Panc1 (cell line): ENCODE measurements at regions not wholly inside any gene's neighbourhood (a gene's known extent, or its start where the extent isn't known, plus 50 kb on each side); places are given as distances from the start of the nearest gene placed in this dataset.

Experiments
- ATAC-seq: fragments of 200-7000 bp; cut with Tn5 transposase; 2 replicates; pipeline ENCODE4 v1.9.1; 2020; ENCODE audit warnings: mild to moderate bottlenecking, moderate library complexity
- BruUV-seq: library from RNA; stranded (reverse); fragments of 400-500 nt; replicated peaks from 2 replicates; lab custom pipeline; 2021; lab: Mats Ljungman, UMichigan
- CTCF ChIA-PET: fragments of 300-600 bp; sonication (Branson Sonifier 250); formaldehyde crosslinking; loops from one replicate; lab custom pipeline; 2022; ENCODE audit warnings: antibody characterized with exemption; lab: Charles Lee
- POLR2A ChIA-PET: fragments of 300-600 bp; sonication (Branson Sonifier 250); formaldehyde crosslinking; loops from one replicate; lab custom pipeline; 2022; ENCODE audit warnings: antibody characterized with exemption; lab: Charles Lee
- DNase-seq: peaks from one replicate; pipeline ENCODE4 v3.0.0-alpha.2; 2010; ENCODE audit warnings: low read depth, low spot score
- H3K27ac ChIP-seq: 2 replicates; pipeline ENCODE4 v1.5.1; 2011; ENCODE audit warnings: mild to moderate bottlenecking, low read length, inconsistent platforms
- H3K27me3 ChIP-seq: fragments of 200-500 bp; sonication (Bioruptor generic); 2 replicates; pipeline ENCODE4 v1.6.0; 2014; ENCODE audit warnings: low read length, inconsistent platforms; ENCODE audit not compliant: control insufficient read depth, insufficient read depth
- H3K36me3 ChIP-seq: fragments of 200-500 bp; sonication (Bioruptor generic); 2 replicates; pipeline ENCODE4 v1.5.1; 2014; ENCODE audit warnings: inconsistent platforms, mild to moderate bottlenecking, low read length, moderate library complexity; ENCODE audit not compliant: control insufficient read depth, insufficient read depth
- H3K4me1 ChIP-seq: 2 replicates; pipeline ENCODE4 v1.5.1; 2011; ENCODE audit warnings: inconsistent platforms, mild to moderate bottlenecking, low read length, moderate library complexity; ENCODE audit not compliant: control insufficient read depth, insufficient read depth
- H3K4me3 ChIP-seq, 2 experiments: 2 replicates each; pipeline ENCODE4 v1.5.1; 2011 to 2012; ENCODE audit warnings: low read depth in 2 of 2, low read length in 2 of 2, mild to moderate bottlenecking in 2 of 2, inconsistent platforms in 1 of 2, moderate library complexity in 1 of 2
- H3K9me3 ChIP-seq: fragments of 200-500 bp; sonication (Bioruptor generic); 2 replicates; pipeline ENCODE4 v1.5.1; 2014; ENCODE audit warnings: low read depth, mild to moderate bottlenecking, inconsistent platforms, low read length, moderate library complexity; ENCODE audit not compliant: control insufficient read depth, insufficient read depth
- CTCF ChIP-seq: fragments of 450-650 bp; IDR thresholded peaks from 2 replicates; pipeline ENCODE4 v1.5.1; 2017; ENCODE audit warnings: mild to moderate bottlenecking
- POLR2AphosphoS5 ChIP-seq: IDR thresholded peaks from 2 replicates; pipeline ENCODE4 v1.6.1; 2012; ENCODE audit warnings: mild to moderate bottlenecking, low read depth, low read length, moderate library complexity
- REST ChIP-seq, 2 experiments: IDR thresholded peaks; 2 replicates each; pipeline ENCODE4 v1.6.1; 2011 to 2012; ENCODE audit warnings: low read depth in 2 of 2, control low read depth in 1 of 2, low read length in 1 of 2, mild to moderate bottlenecking in 1 of 2, moderate library complexity in 1 of 2; ENCODE audit not compliant: insufficient read depth in 1 of 2
- SIN3A ChIP-seq: IDR thresholded peaks from 2 replicates; pipeline ENCODE4 v1.6.1; 2012; ENCODE audit warnings: low read depth, mild to moderate bottlenecking, low read length, moderate library complexity, borderline replicate concordance; ENCODE audit not compliant: insufficient read depth
- TCF7L2 ChIP-seq: IDR thresholded peaks from 2 replicates; pipeline ENCODE4 v1.6.1; 2011; ENCODE audit warnings: mild to moderate bottlenecking, low read depth, low read length, inconsistent platforms
- in situ Hi-C: cut with HindIII; loops from 2 replicates; pipeline ENCODE4 v1.10.0; 2016; ENCODE audit warnings: low sequenced_read_pairs, low pct_unique_long_range_greater_than_20kb
- intact Hi-C: fragments of 100-400 bp; cut with micrococcal nuclease; formaldehyde crosslinking; loops from one replicate; pipeline ENCODE4 v1.10.0; 2022; ENCODE audit not compliant: unreplicated experiment

GRCh38 chr18:4672162-4672561 lies 217.1 kb upstream of the DLGAP1 start:
- peaks cover 3% of the 10 kb centered on the region; the same call in 1 of the 2 replicates for H3K9me3 ChIP-seq

GRCh38 chr18:4658804-4659203 lies 203.7 kb upstream of the DLGAP1 start:
- H3K9me3 ChIP-seq = peaks cover 3% of the 10 kb centered on the region; the same call in 1 of the 2 replicates
- ChIA-PET CTCF (no interaction called here), POLR2A (no interaction called here)
- no peaks in the 10 kb centered on the region for H3K4me1 ChIP-seq
- H3K27me3 ChIP-seq = no peaks in the 10 kb centered on the region
- H3K27ac ChIP-seq = no peak overlapping the region
- no peak overlapping the region for H3K4me3 ChIP-seq
- no peaks in the 10 kb centered on the region for H3K36me3 ChIP-seq
- in situ Hi-C loops = no loop called here
- DNase-seq (no peak), ATAC-seq (no peak)
- intact Hi-C loops = no loop called here
- no peak for TF ChIP-seq TCF7L2
- TF ChIP-seq POLR2AphosphoS5 = no peak
- TF ChIP-seq REST (IDR thresholded peaks at IDR 0.05; ENCODE audit: insufficient read depth in 1 of 2, low read depth in 2 of 2, low read length in 1 of 2) = no peak
- no peak for TF ChIP-seq CTCF
- TF ChIP-seq SIN3A = no peak
- no TSS peak for BruUV-seq

More at GRCh38 chr18:4672162-4672561, 217.1 kb upstream of the DLGAP1 start:
- ChIA-PET CTCF (no interaction called here), POLR2A (no interaction called here)
- TF ChIP-seq SIN3A (no peak), TCF7L2 (no peak), POLR2AphosphoS5 (no peak), CTCF (no peak), REST (IDR thresholded peaks at IDR 0.05; ENCODE audit: insufficient read depth in 1 of 2, low read depth in 2 of 2, low read length in 1 of 2) (no peak)
- intact Hi-C loops (no loop called here), in situ Hi-C loops (no loop called here)
- Histone ChIP-seq H3K27ac (no peak overlapping the region), H3K27me3 (no peaks in the 10 kb centered on the region), H3K4me1 (no peaks in the 10 kb centered on the region), H3K4me3 (no peak overlapping the region), H3K36me3 (no peaks in the 10 kb centered on the region)
- DNase-seq (no peak), ATAC-seq (no peak)
- no TSS peak for BruUV-seq
